Fibroblast of lung (primary cell): ENCODE measurements at regions not wholly inside any gene's neighbourhood (a gene's known extent, or its start where the extent isn't known, plus 50 kb on each side); places are given as distances from the start of the nearest gene placed in this dataset.

Source experiments
- DNase-seq, 2 donors: peaks; one replicate each; pipeline versions ENCODE4 v3.0.0 to v3.0.0-alpha.2; 2010; ENCODE audit warnings: low read depth in 2 of 2
- H2AFZ ChIP-seq: 2 replicates; pipeline ENCODE4 v1.5.1; 2012; ENCODE audit warnings: low read length, control low read depth, inconsistent platforms
- H3K27ac ChIP-seq: 2 replicates; pipeline ENCODE4 v1.5.1; 2011; ENCODE audit warnings: low read length, control low read depth; ENCODE audit not compliant: insufficient read depth
- H3K27me3 ChIP-seq: 2 replicates; pipeline ENCODE4 v1.5.1; 2011; ENCODE audit warnings: mild to moderate bottlenecking, low read length; ENCODE audit not compliant: control insufficient read depth, insufficient read depth
- H3K36me3 ChIP-seq: 2 replicates; pipeline ENCODE4 v1.5.1; 2011; ENCODE audit warnings: low read length; ENCODE audit not compliant: control insufficient read depth, insufficient read depth
- H3K4me1 ChIP-seq: 2 replicates; pipeline ENCODE4 v1.5.1; 2011; ENCODE audit warnings: low read length; ENCODE audit not compliant: control insufficient read depth, insufficient read depth; ENCODE audit errors: extremely low read depth
- H3K4me2 ChIP-seq: 2 replicates; pipeline ENCODE4 v1.5.1; 2011; ENCODE audit warnings: low read length, control low read depth; ENCODE audit not compliant: insufficient read depth; ENCODE audit errors: extremely low read depth
- H3K4me3 ChIP-seq, 4 experiments: fragments of 200-600 bp in 1 of 4; sonication (generic) in 1 of 4; replicated peaks in 1 of 4; 2 replicates each; pipeline ENCODE4 v1.5.1; 2011 to 2016; ENCODE audit warnings: low read length in 4 of 4, low read depth in 3 of 4, mild to moderate bottlenecking in 3 of 4, control low read depth in 2 of 4, inconsistent platforms in 1 of 4, mixed read lengths in 1 of 4; ENCODE audit not compliant: insufficient read depth in 1 of 4; ENCODE audit errors: control extremely low read depth in 1 of 4
- H3K79me2 ChIP-seq: 2 replicates; pipeline ENCODE4 v1.5.1; 2012; ENCODE audit warnings: mild to moderate bottlenecking, low read length, inconsistent platforms; ENCODE audit not compliant: control insufficient read depth, insufficient read depth
- H3K9ac ChIP-seq: 2 replicates; pipeline ENCODE4 v1.5.1; 2011; ENCODE audit warnings: mild to moderate bottlenecking, low read length, control low read depth; ENCODE audit not compliant: insufficient read depth
- H3K9me3 ChIP-seq: 2 replicates; pipeline ENCODE4 v1.5.1; 2012; ENCODE audit warnings: low read depth, low read length; ENCODE audit not compliant: control insufficient read depth, insufficient read depth
- H4K20me1 ChIP-seq: 2 replicates; pipeline ENCODE4 v1.5.1; 2011; ENCODE audit warnings: low read length; ENCODE audit not compliant: control insufficient read depth, insufficient read depth; ENCODE audit errors: extremely low read depth
- EZH2 ChIP-seq: IDR thresholded peaks from 2 replicates; pipeline ENCODE4 v1.5.1; 2012; ENCODE audit warnings: low read length, control low read depth, mild to moderate bottlenecking; ENCODE audit errors: missing control alignments
- TF ChIP-seq, protein P1 (sequence below), 2 donors: IDR thresholded peaks in 1 of 2; conservative IDR thresholded peaks in 1 of 2; 1 replicate in 1 of 2; 2 replicates in 1 of 2; pipeline ENCODE4 v1.5.1; 2011 to 2012; ENCODE audit warnings: low read length in 2 of 2, control low read depth in 1 of 2, inconsistent platforms in 1 of 2, low read depth in 1 of 2, mild to moderate bottlenecking in 1 of 2

- H3K4me3 ChIP-seq, result no peak overlapping the region
- H3K36me3 ChIP-seq, result no peaks in the 10 kb centered on the region
- H3K9me3 ChIP-seq, result no peaks in the 10 kb centered on the region
- no peaks in the 10 kb centered on the region for H3K27me3 ChIP-seq
- no peaks in the 10 kb centered on the region for H4K20me1 ChIP-seq
- no peaks in the 10 kb centered on the region for H3K4me1 ChIP-seq
- no peak overlapping the region for H3K9ac ChIP-seq
- no peak overlapping the region for H2AFZ ChIP-seq
- H3K4me2 ChIP-seq, result no peak overlapping the region
- H3K79me2 ChIP-seq, result no peaks in the 10 kb centered on the region
- no peak overlapping the region for H3K27ac ChIP-seq
- peak; percentile 93 to 97 for DNase-seq
- TF ChIP-seq EZH2, result no peak
- TF ChIP-seq, protein P1, sequence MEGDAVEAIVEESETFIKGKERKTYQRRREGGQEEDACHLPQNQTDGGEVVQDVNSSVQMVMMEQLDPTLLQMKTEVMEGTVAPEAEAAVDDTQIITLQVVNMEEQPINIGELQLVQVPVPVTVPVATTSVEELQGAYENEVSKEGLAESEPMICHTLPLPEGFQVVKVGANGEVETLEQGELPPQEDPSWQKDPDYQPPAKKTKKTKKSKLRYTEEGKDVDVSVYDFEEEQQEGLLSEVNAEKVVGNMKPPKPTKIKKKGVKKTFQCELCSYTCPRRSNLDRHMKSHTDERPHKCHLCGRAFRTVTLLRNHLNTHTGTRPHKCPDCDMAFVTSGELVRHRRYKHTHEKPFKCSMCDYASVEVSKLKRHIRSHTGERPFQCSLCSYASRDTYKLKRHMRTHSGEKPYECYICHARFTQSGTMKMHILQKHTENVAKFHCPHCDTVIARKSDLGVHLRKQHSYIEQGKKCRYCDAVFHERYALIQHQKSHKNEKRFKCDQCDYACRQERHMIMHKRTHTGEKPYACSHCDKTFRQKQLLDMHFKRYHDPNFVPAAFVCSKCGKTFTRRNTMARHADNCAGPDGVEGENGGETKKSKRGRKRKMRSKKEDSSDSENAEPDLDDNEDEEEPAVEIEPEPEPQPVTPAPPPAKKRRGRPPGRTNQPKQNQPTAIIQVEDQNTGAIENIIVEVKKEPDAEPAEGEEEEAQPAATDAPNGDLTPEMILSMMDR (conservative IDR thresholded peaks at IDR 0.05 in 1 of 2, IDR thresholded peaks at IDR 0.05 in 1 of 2; ENCODE audit: low read depth in 1 of 2, low read length in 2 of 2), result no peak
Measured at GRCh38 chr6:145247692-145248419, 487.5 kb downstream of the EPM2A start.

- Histone ChIP-seq H3K4me3 (no peak overlapping the region), H3K27me3 (no peaks in the 10 kb centered on the region), H3K4me2 (no peak overlapping the region), H3K79me2 (no peaks in the 10 kb centered on the region), H3K36me3 (no peaks in the 10 kb centered on the region), H3K4me1 (no peaks in the 10 kb centered on the region), H3K9me3 (no peaks in the 10 kb centered on the region), H4K20me1 (no peaks in the 10 kb centered on the region), H2AFZ (no peak overlapping the region), H3K9ac (no peak overlapping the region), H3K27ac (no peak overlapping the region)
- TF ChIP-seq, protein P1 (conservative IDR thresholded peaks at IDR 0.05 in 1 of 2, IDR thresholded peaks at IDR 0.05 in 1 of 2; ENCODE audit: low read depth in 1 of 2, low read length in 2 of 2), result no peak
- TF ChIP-seq EZH2, result no peak
- no peak for DNase-seq
Measured at GRCh38 chr6:145250436-145250835, 484.9 kb downstream of the EPM2A start.

DNA sequence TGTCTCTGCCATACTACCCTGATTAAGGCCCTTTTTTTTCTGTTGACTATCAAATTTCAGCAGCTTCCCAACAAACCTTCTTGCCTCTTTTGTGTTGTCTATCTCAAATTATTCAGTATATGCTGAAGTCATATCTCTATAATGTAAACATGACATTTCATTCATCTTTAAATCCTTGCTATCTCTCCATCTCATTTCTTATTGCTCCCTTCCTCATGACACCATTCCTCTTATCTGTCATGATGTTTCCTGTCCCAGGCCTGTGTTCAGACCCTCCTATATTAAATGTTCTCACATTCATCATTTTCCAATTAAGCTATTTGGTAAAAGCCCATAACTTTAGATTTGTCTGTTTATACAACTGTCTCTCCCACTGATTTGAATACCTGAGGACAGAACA is 482.6 kb downstream of the EPM2A start:
- Histone ChIP-seq H3K27me3 (no peaks in the 10 kb centered on the region), H3K4me3 (no peak overlapping the region), H3K27ac (no peak overlapping the region), H3K4me2 (no peak overlapping the region), H4K20me1 (no peaks in the 10 kb centered on the region), H3K4me1 (no peaks in the 10 kb centered on the region), H3K36me3 (no peaks in the 10 kb centered on the region), H2AFZ (no peak overlapping the region), H3K9me3 (no peaks in the 10 kb centered on the region), H3K79me2 (no peaks in the 10 kb centered on the region), H3K9ac (no peak overlapping the region)
- TF ChIP-seq, protein P1 (conservative IDR thresholded peaks at IDR 0.05 in 1 of 2, IDR thresholded peaks at IDR 0.05 in 1 of 2; ENCODE audit: low read depth in 1 of 2, low read length in 2 of 2), result no peak
- no peak for TF ChIP-seq EZH2
- DNase-seq, result no peak
